ENCODE measurements at regions not wholly inside any gene's neighbourhood (a gene's known extent, or its start where the extent isn't known, plus 50 kb on each side); places are given as distances from the start of the nearest gene placed in this dataset.

DNA sequence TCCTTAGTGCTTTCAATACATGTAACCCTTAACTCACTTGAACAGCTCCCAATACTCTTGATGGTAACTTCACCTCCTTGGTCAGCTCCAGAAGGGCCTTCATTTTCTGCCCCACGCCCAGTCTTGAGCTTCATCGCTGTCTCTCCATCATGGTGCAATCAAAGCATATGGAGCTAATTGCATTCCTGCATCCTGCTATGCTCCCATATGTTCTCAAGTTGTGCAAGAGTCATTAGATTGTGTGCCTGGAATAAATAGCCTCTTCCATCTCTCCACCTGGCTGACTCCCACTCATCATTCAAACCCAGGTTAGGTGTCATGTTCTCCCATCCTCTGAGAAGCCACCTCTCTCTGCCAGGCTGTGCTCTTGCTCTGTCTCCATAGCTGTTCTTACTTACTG, 364.5 kb upstream of the RGPD4 start (continued):
- no peak for TF ChIP-seq JUN (CRISPR knock-in tag; IDR thresholded peaks at IDR 0.05)
- TF ChIP-seq, protein P1, sequence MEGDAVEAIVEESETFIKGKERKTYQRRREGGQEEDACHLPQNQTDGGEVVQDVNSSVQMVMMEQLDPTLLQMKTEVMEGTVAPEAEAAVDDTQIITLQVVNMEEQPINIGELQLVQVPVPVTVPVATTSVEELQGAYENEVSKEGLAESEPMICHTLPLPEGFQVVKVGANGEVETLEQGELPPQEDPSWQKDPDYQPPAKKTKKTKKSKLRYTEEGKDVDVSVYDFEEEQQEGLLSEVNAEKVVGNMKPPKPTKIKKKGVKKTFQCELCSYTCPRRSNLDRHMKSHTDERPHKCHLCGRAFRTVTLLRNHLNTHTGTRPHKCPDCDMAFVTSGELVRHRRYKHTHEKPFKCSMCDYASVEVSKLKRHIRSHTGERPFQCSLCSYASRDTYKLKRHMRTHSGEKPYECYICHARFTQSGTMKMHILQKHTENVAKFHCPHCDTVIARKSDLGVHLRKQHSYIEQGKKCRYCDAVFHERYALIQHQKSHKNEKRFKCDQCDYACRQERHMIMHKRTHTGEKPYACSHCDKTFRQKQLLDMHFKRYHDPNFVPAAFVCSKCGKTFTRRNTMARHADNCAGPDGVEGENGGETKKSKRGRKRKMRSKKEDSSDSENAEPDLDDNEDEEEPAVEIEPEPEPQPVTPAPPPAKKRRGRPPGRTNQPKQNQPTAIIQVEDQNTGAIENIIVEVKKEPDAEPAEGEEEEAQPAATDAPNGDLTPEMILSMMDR (IDR thresholded peaks at IDR 0.05) = no peak
- no peak for TF ChIP-seq NFE2L1 (CRISPR knock-in tag; IDR thresholded peaks at IDR 0.05)
- TF ChIP-seq, protein P2, sequence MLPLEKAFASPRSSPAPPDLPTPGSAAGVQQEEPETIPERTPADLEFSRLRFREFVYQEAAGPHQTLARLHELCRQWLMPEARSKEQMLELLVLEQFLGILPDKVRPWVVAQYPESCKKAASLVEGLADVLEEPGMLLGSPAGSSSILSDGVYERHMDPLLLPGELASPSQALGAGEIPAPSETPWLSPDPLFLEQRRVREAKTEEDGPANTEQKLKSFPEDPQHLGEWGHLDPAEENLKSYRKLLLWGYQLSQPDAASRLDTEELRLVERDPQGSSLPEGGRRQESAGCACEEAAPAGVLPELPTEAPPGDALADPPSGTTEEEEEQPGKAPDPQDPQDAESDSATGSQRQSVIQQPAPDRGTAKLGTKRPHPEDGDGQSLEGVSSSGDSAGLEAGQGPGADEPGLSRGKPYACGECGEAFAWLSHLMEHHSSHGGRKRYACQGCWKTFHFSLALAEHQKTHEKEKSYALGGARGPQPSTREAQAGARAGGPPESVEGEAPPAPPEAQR (CRISPR knock-in tag; IDR thresholded peaks at IDR 0.05) = no peak
- no peak for TF ChIP-seq SMAD3 (CRISPR knock-in tag; IDR thresholded peaks at IDR 0.05; ENCODE audit: borderline replicate concordance)
- TF ChIP-seq SMAD4 (CRISPR knock-in tag; IDR thresholded peaks at IDR 0.05) = no peak
- no peak for TF ChIP-seq CREB1 (CRISPR knock-in tag; IDR thresholded peaks at IDR 0.05)
- TF ChIP-seq, protein P3, sequence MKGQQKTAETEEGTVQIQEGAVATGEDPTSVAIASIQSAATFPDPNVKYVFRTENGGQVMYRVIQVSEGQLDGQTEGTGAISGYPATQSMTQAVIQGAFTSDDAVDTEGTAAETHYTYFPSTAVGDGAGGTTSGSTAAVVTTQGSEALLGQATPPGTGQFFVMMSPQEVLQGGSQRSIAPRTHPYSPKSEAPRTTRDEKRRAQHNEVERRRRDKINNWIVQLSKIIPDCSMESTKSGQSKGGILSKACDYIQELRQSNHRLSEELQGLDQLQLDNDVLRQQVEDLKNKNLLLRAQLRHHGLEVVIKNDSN (CRISPR knock-in tag; IDR thresholded peaks at IDR 0.05) = no peak
- TF ChIP-seq ZNF121 (CRISPR knock-in tag; IDR thresholded peaks at IDR 0.05) = no peak
- no peak for TF ChIP-seq FOXP1 (CRISPR knock-in tag; IDR thresholded peaks at IDR 0.05; ENCODE audit: borderline replicate concordance)
- TF ChIP-seq, protein P4, sequence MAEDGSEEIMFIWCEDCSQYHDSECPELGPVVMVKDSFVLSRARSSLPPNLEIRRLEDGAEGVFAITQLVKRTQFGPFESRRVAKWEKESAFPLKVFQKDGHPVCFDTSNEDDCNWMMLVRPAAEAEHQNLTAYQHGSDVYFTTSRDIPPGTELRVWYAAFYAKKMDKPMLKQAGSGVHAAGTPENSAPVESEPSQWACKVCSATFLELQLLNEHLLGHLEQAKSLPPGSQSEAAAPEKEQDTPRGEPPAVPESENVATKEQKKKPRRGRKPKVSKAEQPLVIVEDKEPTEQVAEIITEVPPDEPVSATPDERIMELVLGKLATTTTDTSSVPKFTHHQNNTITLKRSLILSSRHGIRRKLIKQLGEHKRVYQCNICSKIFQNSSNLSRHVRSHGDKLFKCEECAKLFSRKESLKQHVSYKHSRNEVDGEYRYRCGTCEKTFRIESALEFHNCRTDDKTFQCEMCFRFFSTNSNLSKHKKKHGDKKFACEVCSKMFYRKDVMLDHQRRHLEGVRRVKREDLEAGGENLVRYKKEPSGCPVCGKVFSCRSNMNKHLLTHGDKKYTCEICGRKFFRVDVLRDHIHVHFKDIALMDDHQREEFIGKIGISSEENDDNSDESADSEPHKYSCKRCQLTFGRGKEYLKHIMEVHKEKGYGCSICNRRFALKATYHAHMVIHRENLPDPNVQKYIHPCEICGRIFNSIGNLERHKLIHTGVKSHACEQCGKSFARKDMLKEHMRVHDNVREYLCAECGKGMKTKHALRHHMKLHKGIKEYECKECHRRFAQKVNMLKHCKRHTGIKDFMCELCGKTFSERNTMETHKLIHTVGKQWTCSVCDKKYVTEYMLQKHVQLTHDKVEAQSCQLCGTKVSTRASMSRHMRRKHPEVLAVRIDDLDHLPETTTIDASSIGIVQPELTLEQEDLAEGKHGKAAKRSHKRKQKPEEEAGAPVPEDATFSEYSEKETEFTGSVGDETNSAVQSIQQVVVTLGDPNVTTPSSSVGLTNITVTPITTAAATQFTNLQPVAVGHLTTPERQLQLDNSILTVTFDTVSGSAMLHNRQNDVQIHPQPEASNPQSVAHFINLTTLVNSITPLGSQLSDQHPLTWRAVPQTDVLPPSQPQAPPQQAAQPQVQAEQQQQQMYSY (CRISPR knock-in tag; IDR thresholded peaks at IDR 0.05) = no peak
- no peak for TF ChIP-seq ATF2 (CRISPR knock-in tag; IDR thresholded peaks at IDR 0.05; ENCODE audit: borderline replicate concordance, low read depth)
- no peak for TF ChIP-seq ZNF219 (CRISPR knock-in tag; IDR thresholded peaks at IDR 0.05; ENCODE audit: borderline replicate concordance)
- no peak for TF ChIP-seq NFATC4 (CRISPR knock-in tag; IDR thresholded peaks at IDR 0.05)
- no peak for TF ChIP-seq NR3C1 (CRISPR knock-in tag; conservative IDR thresholded peaks at IDR 0.05; ENCODE audit: low read depth)

GRCh38 chr2:107466241-107466640, 360.5 kb upstream of the RGPD4 start:
- POLR2A ChIA-PET = no interaction called here
- Mint-ChIP-seq H3K4me3 (no peak overlapping the region), H3K9me3 (peaks cover 32% of the 10 kb centered on the region), H3K27me3 (ENCODE audit: low read depth) (no peaks in the 10 kb centered on the region; the same call in 1 of the 2 replicates), H3K36me3 (no peaks in the 10 kb centered on the region; the same call in 1 of the 2 replicates), H3K27ac (no peak overlapping the region), H3K4me1 (peaks cover 16% of the 10 kb centered on the region)
- CTCF ChIA-PET = no interaction called here
- ATAC-seq (no peak), DNase-seq (ENCODE audit: low spot score) (no peak)
- TF ChIP-seq ZNF423 (CRISPR knock-in tag; IDR thresholded peaks at IDR 0.05) (no peak), ZBTB21 (CRISPR knock-in tag; IDR thresholded peaks at IDR 0.05; ENCODE audit: borderline replicate concordance) (no peak), OVOL2 (CRISPR knock-in tag; IDR thresholded peaks at IDR 0.05; ENCODE audit: borderline replicate concordance) (no peak), ZNF671 (CRISPR knock-in tag; IDR thresholded peaks at IDR 0.05) (no peak), ARID4B (CRISPR knock-in tag; IDR thresholded peaks at IDR 0.05; ENCODE audit: borderline replicate concordance) (no peak), ZNF396 (CRISPR knock-in tag; IDR thresholded peaks at IDR 0.05; ENCODE audit: borderline replicate concordance) (no peak)
- TF ChIP-seq, protein P5, sequence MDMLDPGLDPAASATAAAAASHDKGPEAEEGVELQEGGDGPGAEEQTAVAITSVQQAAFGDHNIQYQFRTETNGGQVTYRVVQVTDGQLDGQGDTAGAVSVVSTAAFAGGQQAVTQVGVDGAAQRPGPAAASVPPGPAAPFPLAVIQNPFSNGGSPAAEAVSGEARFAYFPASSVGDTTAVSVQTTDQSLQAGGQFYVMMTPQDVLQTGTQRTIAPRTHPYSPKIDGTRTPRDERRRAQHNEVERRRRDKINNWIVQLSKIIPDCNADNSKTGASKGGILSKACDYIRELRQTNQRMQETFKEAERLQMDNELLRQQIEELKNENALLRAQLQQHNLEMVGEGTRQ (CRISPR knock-in tag; IDR thresholded peaks at IDR 0.05) = no peak
